Lower lobe of right lung (tissue), 2 donors: ENCODE measurements at regions not wholly inside any gene's neighbourhood (a gene's known extent, or its start where the extent isn't known, plus 50 kb on each side); places are given as distances from the start of the nearest gene placed in this dataset.

Experiments used
- ATAC-seq, 2 donors: fragments of 200-7000 bp; cut with Tn5 transposase; one replicate each; pipeline ENCODE4 v1.9.1; 2020 to 2022; ENCODE audit warnings: mild to moderate bottlenecking in 2 of 2, moderate library complexity in 2 of 2
- DNase-seq: peaks from one replicate; pipeline ENCODE4 v3.0.0-alpha.2; 2020
- H3K27ac ChIP-seq: fragments of 200-600 bp; one replicate; pipeline ENCODE4 v1.8.0; 2022
- H3K27me3 ChIP-seq: fragments of 200-600 bp; one replicate; pipeline ENCODE4 v1.8.0; 2022; ENCODE audit warnings: low read depth
- H3K36me3 ChIP-seq: fragments of 200-600 bp; one replicate; pipeline ENCODE4 v1.8.0; 2022; ENCODE audit warnings: mild to moderate bottlenecking
- H3K4me1 ChIP-seq: fragments of 200-600 bp; one replicate; pipeline ENCODE4 v1.8.0; 2022
- H3K4me3 ChIP-seq: fragments of 200-600 bp; one replicate; pipeline ENCODE4 v1.8.0; 2022; ENCODE audit warnings: mild to moderate bottlenecking
- H3K9me3 ChIP-seq: fragments of 200-600 bp; one replicate; pipeline ENCODE4 v1.8.0; 2022
- CTCF ChIP-seq: fragments of 200-600 bp; IDR thresholded peaks from one replicate; pipeline ENCODE4 v1.8.0; 2022; ENCODE audit warnings: antibody characterized with exemption, mild to moderate bottlenecking
- intact Hi-C: fragments of 100-400 bp; cut with DNase I; formaldehyde crosslinking; loops from one replicate; pipeline ENCODE4 v1.11.0; 2022
- donor health status: DM: no; HTN: yes; CAD: no; lungs with severe emphysema.

GRCh38 chr12:125263385-125263784, 198.2 kb downstream of the AACS start:
- Histone ChIP-seq H3K9me3 (no peaks in the 10 kb centered on the region), H3K4me1 (no peaks in the 10 kb centered on the region), H3K27me3 (no peaks in the 10 kb centered on the region), H3K27ac (no peak overlapping the region), H3K36me3 (no peaks in the 10 kb centered on the region), H3K4me3 (no peak overlapping the region)
- DNase-seq: no peak
- intact Hi-C loops: no loop called here
- no peak for TF ChIP-seq CTCF
- ATAC-seq: no peak

- H3K4me3 ChIP-seq: no peak overlapping the region
- no peaks in the 10 kb centered on the region for H3K4me1 ChIP-seq
- no peaks in the 10 kb centered on the region for H3K9me3 ChIP-seq
- intact Hi-C loops: no loop called here
- DNase-seq (no peak), ATAC-seq (no peak)
- no peaks in the 10 kb centered on the region for H3K27me3 ChIP-seq
- no peaks in the 10 kb centered on the region for H3K36me3 ChIP-seq
- no peak overlapping the region for H3K27ac ChIP-seq
- no peak for TF ChIP-seq CTCF
Observed at GRCh38 chr12:125267114-125267513, 201.9 kb downstream of the AACS start.

GRCh38 chr12:125269276-125269675, 204.0 kb downstream of the AACS start:
- no peak for ATAC-seq
- TF ChIP-seq CTCF: no peak
- Histone ChIP-seq H3K27ac (no peak overlapping the region), H3K4me3 (no peak overlapping the region), H3K27me3 (no peaks in the 10 kb centered on the region), H3K4me1 (no peaks in the 10 kb centered on the region), H3K36me3 (no peaks in the 10 kb centered on the region), H3K9me3 (no peaks in the 10 kb centered on the region)
- DNase-seq: no peak
- intact Hi-C loops: no loop called here

- no peak overlapping the region for H3K4me3 ChIP-seq
- no peak overlapping the region for H3K27ac ChIP-seq
- ATAC-seq (no peak), DNase-seq (no peak)
- no peaks in the 10 kb centered on the region for H3K27me3 ChIP-seq
- no peaks in the 10 kb centered on the region for H3K9me3 ChIP-seq
- no peaks in the 10 kb centered on the region for H3K4me1 ChIP-seq
- no peaks in the 10 kb centered on the region for H3K36me3 ChIP-seq
- TF ChIP-seq CTCF: no peak
- intact Hi-C loops: no loop called here
Observed at GRCh38 chr12:125271892-125272291, 206.7 kb downstream of the AACS start.

GRCh38 chr12:125272383-125272933, 207.2 kb downstream of the AACS start:
- Histone ChIP-seq H3K27ac (no peak overlapping the region), H3K9me3 (no peaks in the 10 kb centered on the region), H3K36me3 (no peaks in the 10 kb centered on the region), H3K27me3 (no peaks in the 10 kb centered on the region), H3K4me3 (no peak overlapping the region), H3K4me1 (no peaks in the 10 kb centered on the region)
- TF ChIP-seq CTCF: no peak
- ATAC-seq: no peak
- intact Hi-C loops: no loop called here
- no peak for DNase-seq

- Histone ChIP-seq H3K4me1 (no peaks in the 10 kb centered on the region), H3K4me3 (no peak overlapping the region), H3K9me3 (no peaks in the 10 kb centered on the region), H3K27me3 (peaks cover 4% of the 10 kb centered on the region), H3K36me3 (no peaks in the 10 kb centered on the region), H3K27ac (no peak overlapping the region)
- no peak for TF ChIP-seq CTCF
- ATAC-seq (no peak), DNase-seq (no peak)
- intact Hi-C loops: no loop called here
Observed at GRCh38 chr12:125276567-125276966, 211.3 kb downstream of the AACS start.
